GM12878 (cell line): ENCODE measurements at regions not wholly inside any gene's neighbourhood (a gene's known extent, or its start where the extent isn't known, plus 50 kb on each side); places are given as distances from the start of the nearest gene placed in this dataset.

Experiments used
- BHLHE40 ChIP-seq, 2 experiments: fragments of 450-650 bp in 1 of 2; IDR thresholded peaks; 2 replicates each; pipeline ENCODE4 v1.6.1; 2011 to 2017; ENCODE audit warnings: low read depth in 2 of 2, borderline replicate concordance in 1 of 2, improper control_type of control experiment in 1 of 2, low read length in 1 of 2, mild to moderate bottlenecking in 1 of 2
- CBX3 ChIP-seq: fragments of 200-600 bp; sonication (generic); IDR thresholded peaks from 2 replicates; pipeline ENCODE4 v1.6.1; 2016; ENCODE audit warnings: low read depth, borderline replicate concordance
- DPF2 ChIP-seq: fragments of 450-650 bp; IDR thresholded peaks from 2 replicates; pipeline ENCODE4 v1.6.1; 2017; ENCODE audit warnings: mild to moderate bottlenecking
- E4F1 ChIP-seq: fragments of 450-650 bp; IDR thresholded peaks from 2 replicates; pipeline ENCODE4 v1.6.1; 2018; ENCODE audit warnings: borderline replicate concordance, mild to moderate bottlenecking; ENCODE audit not compliant: partially characterized antibody
- MLLT1 ChIP-seq: fragments of 450-650 bp; IDR thresholded peaks from 2 replicates; pipeline ENCODE4 v1.6.1; 2016; ENCODE audit warnings: mild to moderate bottlenecking
- MYB ChIP-seq: fragments of 150-350 bp; IDR thresholded peaks from 2 replicates; pipeline ENCODE4 v1.6.1; 2014; ENCODE audit warnings: mild to moderate bottlenecking, low read depth, low read length, borderline replicate concordance
- PRDM15 ChIP-seq: fragments of 450-650 bp; formaldehyde crosslinking; IDR thresholded peaks from 2 replicates; pipeline ENCODE4 v1.4.0; 2020; ENCODE audit warnings: mild to moderate bottlenecking, moderate library complexity

GRCh38 chr7:34354899-34355298, 303.1 kb upstream of the NPSR1 start (continued):
- TF ChIP-seq PRDM15 (CRISPR knock-in tag) (no peak), CBX3 (no peak), MLLT1 (no peak), DPF2 (no peak), E4F1 (no peak), BHLHE40 (IDR thresholded peaks at IDR 0.05; ENCODE audit: borderline replicate concordance in 1 of 2, low read depth in 2 of 2, low read length in 1 of 2) (no peak), MYB (no peak)
